Mesodermal cell (in vitro differentiated cells): ENCODE measurements at regions not wholly inside any gene's neighbourhood (a gene's known extent, or its start where the extent isn't known, plus 50 kb on each side); places are given as distances from the start of the nearest gene placed in this dataset.

Experiments
- H3K27ac ChIP-seq: 2 replicates; pipeline ENCODE4 v1.7.0; 2013; ENCODE audit warnings: mild to moderate bottlenecking, low read depth, low read length, moderate library complexity; ENCODE audit not compliant: severe bottlenecking
- H3K36me3 ChIP-seq: 2 replicates; pipeline ENCODE4 v1.7.1; 2013; ENCODE audit warnings: mild to moderate bottlenecking, low read length, moderate library complexity; ENCODE audit not compliant: control insufficient read depth, insufficient read depth
- H3K4me1 ChIP-seq: one replicate; pipeline ENCODE4 v1.7.1; 2013; ENCODE audit warnings: mild to moderate bottlenecking, low read length; ENCODE audit not compliant: insufficient read depth, control insufficient read depth, poor library complexity, severe bottlenecking
- H3K4me3 ChIP-seq: 2 replicates; pipeline ENCODE4 v1.7.0; 2013; ENCODE audit warnings: low read length, control low read depth, mild to moderate bottlenecking; ENCODE audit not compliant: insufficient read depth, poor library complexity, severe bottlenecking; ENCODE audit errors: extremely low read depth
- H3K9me3 ChIP-seq: 2 replicates; pipeline ENCODE4 v1.7.1; 2013; ENCODE audit warnings: mild to moderate bottlenecking, low read length, moderate library complexity; ENCODE audit not compliant: control insufficient read depth
- WGBS, 2 experiments: methylation state at CpG; one replicate each; pipeline ENCODE4 v1.1.5; 2013; ENCODE audit warnings: missing lambda C conversion rate in 2 of 2; ENCODE audit not compliant: insufficient coverage in 2 of 2; 5-methylcytosine and 5-hydroxymethylcytosine counted together

DNA sequence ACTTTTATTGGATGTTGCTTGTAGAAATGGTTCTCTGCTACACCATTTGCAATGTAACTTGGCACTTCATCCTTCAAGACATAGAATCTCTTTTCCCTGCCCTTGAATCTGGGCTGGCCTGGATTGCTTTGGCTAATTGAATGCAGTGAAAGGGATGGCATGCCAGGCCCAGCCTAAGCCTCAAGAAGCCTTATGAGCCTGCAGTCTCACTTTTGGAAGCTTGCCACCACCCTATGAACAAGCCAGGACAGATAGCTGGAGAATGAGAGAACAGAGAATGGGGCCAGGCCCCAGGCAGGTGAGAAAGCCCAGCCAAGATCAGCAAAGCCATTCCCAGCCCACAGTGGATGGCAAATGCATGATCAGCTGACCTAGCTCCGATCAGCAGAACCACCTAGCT, 117.0 kb upstream of the ADRA1D start:
- no peaks in the 10 kb centered on the region for H3K36me3 ChIP-seq
- no peaks in the 10 kb centered on the region for H3K4me1 ChIP-seq
- H3K27ac ChIP-seq = no peak overlapping the region
- no peaks in the 10 kb centered on the region for H3K9me3 ChIP-seq
- 100% methylated on average over 1 of the region's 1 CpG; no CpG with 5 or more reads in 1 of the 2 experiments for WGBS, 2 experiments
- no peak overlapping the region for H3K4me3 ChIP-seq

DNA sequence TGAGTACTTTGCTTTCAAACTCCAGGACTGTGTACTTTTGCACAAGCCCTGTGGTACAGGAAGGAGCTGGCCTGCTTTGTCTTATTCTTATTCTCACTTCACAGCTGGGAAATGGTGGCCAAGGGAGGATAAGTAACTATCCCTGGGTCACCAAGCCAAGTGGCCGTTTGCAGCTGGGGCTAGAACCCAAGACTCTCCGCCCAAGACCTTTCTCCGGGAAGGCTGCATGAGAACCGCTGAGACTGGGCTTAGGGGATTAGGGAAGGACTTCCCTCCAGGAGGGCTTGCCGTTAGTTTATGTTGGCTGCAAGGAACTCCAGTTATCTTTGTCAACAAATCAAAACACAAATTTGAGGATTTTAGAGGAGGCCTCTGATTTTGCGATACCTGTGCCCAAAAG, 109.5 kb upstream of the ADRA1D start:
- no peak overlapping the region for H3K27ac ChIP-seq
- H3K36me3 ChIP-seq = no peaks in the 10 kb centered on the region
- no peaks in the 10 kb centered on the region for H3K9me3 ChIP-seq
- H3K4me1 ChIP-seq = no peaks in the 10 kb centered on the region
- 95 to 96% methylated on average over 3 to 4 of the region's 6 CpGs for WGBS, 2 experiments
- H3K4me3 ChIP-seq = no peak overlapping the region

DNA sequence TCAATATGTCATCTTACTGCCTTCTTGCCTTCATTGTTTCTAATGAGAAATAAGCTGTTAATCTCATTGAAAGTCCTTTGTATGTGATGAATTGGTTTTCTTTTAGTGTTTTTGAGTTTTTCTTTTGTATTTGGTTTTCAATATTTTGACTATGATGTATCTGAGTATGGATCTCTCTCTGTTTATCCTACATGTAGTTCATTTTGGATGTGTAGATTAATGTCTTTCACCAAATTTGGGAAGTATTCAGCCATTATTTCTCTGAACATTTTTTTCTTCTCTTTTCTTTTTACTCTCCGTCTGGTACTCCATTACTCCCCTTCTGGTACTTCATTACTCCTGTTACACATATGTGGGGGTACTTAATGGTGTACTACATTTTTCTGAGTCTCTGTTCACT, 103.3 kb upstream of the ADRA1D start:
- H3K27ac ChIP-seq = no peak overlapping the region
- H3K4me3 ChIP-seq = no peak overlapping the region
- no peaks in the 10 kb centered on the region for H3K9me3 ChIP-seq
- no peaks in the 10 kb centered on the region for H3K36me3 ChIP-seq
- no peaks in the 10 kb centered on the region for H3K4me1 ChIP-seq
- no CpG with 5 or more reads among the region's 1 CpG for WGBS, 2 experiments

DNA sequence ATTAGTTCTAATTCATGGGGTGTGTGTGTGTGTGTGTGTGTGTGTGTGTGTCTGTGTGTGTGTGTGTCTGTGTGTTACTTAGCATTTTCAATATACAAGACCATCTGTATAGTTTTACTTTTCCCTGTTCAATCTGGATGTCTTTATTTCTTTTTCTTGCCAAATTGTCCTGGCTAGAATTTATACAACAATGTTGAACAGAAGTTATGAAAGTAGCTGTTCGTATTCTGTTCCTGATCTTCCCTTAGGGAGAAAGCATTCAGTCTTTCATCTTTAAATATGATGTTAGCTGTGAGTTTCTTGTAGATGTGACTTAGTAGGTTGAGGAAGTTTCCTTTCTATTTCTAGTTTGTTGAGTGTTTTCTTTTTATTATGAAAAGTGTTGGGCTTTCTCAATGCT, 101.0 kb upstream of the ADRA1D start:
- no peaks in the 10 kb centered on the region for H3K36me3 ChIP-seq
- H3K4me1 ChIP-seq = no peaks in the 10 kb centered on the region
- no peaks in the 10 kb centered on the region for H3K9me3 ChIP-seq
- H3K27ac ChIP-seq = no peak overlapping the region
- H3K4me3 ChIP-seq = no peak overlapping the region
- WGBS, 2 experiments = no CpG with 5 or more reads among the region's 1 CpG

DNA sequence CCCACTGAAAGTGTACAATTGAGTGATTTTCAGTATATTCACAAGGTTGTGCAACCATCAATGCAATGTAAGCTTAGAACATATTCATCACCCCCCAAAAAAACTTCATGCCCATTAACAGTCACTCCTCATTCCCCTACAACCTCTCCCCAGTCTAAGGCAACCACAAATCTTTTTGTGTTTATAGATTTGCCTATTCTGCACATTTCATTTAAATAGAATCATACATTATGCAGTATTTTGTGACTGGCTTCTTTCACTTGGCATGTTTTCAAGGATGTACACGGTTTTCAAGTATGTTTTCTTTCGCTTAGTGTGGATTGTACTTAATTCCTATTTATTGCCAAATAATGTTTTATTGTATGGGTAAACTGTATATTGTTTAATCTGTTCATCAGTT, 95.6 kb upstream of the ADRA1D start:
- H3K4me1 ChIP-seq = no peaks in the 10 kb centered on the region
- H3K9me3 ChIP-seq = no peaks in the 10 kb centered on the region
- no peak overlapping the region for H3K27ac ChIP-seq
- WGBS, 2 experiments = no CpG with 5 or more reads among the region's 2 CpGs
- H3K4me3 ChIP-seq = no peak overlapping the region
- no peaks in the 10 kb centered on the region for H3K36me3 ChIP-seq

DNA sequence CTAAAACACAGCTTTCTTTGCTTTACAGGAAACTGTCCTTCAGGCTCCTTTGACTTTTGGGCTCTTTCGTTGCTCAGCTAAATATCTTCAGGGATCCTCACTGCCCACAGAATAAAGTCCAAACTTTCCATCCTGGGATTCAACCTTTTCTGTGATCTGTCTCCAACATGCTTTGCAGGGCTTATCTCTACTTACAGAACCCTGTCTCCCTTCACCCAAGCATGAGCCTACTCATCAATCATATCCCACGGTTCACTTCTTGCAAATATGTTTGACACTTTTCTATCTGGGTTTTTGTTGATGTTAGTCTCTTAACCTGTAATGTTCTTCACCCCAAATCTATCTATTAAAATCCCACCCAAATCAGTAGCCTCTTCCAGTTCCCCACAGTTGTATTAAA, 93.5 kb upstream of the ADRA1D start:
- no peaks in the 10 kb centered on the region for H3K36me3 ChIP-seq
- H3K4me1 ChIP-seq = no peaks in the 10 kb centered on the region
- no peak overlapping the region for H3K4me3 ChIP-seq
- no peak overlapping the region for H3K27ac ChIP-seq
- 54 to 62% methylated on average over 1 of the region's 2 CpGs for WGBS, 2 experiments
- no peaks in the 10 kb centered on the region for H3K9me3 ChIP-seq

DNA sequence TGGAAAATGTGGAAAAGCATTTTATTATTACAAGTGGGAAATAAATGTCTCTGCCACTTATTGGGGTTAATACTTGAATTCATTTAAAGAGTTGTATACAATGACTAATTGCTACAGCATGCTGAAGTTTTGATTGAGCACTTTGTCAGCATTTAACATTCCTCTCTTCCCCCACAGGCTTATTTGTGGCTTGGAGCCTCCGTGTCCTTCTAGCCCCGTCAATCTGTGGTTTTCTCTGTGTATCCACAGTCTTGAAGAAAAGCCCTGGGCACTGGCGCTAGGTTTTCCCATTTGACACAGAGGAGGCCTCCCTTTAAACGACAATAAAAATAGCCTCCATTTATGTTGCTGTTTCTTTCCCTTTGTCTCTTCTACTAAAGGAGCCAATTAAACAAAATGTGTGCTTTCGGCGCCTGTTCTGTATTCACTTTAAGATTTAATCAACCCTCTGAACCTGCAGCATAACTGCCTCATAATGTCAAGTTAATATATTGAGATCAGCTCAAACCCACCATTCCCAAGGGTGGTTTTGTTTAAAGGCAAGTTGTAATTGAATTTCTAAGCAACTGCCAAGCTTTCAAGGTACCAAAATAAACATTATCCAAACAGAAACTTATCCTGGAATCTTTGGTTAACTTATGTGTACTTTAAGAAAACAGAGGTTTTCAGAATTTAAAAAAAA, 92.9 kb upstream of the ADRA1D start:
- 73 to 76% methylated on average over 4 to 6 of the region's 6 CpGs for WGBS, 2 experiments
- H3K4me3 ChIP-seq = no peak overlapping the region
- no peaks in the 10 kb centered on the region for H3K4me1 ChIP-seq
- peak overlapping the region; percentile 13 for H3K27ac ChIP-seq
- no peaks in the 10 kb centered on the region for H3K9me3 ChIP-seq
- no peaks in the 10 kb centered on the region for H3K36me3 ChIP-seq

DNA sequence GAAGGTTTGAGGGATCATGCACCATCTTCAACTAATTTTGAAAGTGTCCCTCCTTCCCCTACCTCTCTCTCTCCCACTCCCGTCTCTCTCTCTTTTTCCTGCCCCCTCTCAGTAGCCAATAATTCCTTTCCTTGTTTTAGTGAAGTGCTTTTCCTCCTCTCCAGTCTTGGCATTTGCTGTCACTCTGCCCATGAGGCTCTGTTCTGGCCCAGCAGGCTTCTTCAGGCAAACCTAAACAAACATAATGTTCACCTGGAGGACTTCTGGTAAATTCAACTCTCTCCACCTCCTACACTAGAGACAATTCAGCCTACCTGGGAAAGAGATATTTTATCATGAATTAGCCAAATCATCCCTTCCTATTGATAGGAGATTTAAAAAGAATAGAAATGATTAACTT, 86.6 kb upstream of the ADRA1D start:
- Histone ChIP-seq H3K36me3 (no peaks in the 10 kb centered on the region), H3K9me3 (no peaks in the 10 kb centered on the region), H3K27ac (no peak overlapping the region), H3K4me3 (no peak overlapping the region), H3K4me1 (no peaks in the 10 kb centered on the region)
- 86 to 100% methylated on average over 1 of the region's 1 CpG for WGBS, 2 experiments

DNA sequence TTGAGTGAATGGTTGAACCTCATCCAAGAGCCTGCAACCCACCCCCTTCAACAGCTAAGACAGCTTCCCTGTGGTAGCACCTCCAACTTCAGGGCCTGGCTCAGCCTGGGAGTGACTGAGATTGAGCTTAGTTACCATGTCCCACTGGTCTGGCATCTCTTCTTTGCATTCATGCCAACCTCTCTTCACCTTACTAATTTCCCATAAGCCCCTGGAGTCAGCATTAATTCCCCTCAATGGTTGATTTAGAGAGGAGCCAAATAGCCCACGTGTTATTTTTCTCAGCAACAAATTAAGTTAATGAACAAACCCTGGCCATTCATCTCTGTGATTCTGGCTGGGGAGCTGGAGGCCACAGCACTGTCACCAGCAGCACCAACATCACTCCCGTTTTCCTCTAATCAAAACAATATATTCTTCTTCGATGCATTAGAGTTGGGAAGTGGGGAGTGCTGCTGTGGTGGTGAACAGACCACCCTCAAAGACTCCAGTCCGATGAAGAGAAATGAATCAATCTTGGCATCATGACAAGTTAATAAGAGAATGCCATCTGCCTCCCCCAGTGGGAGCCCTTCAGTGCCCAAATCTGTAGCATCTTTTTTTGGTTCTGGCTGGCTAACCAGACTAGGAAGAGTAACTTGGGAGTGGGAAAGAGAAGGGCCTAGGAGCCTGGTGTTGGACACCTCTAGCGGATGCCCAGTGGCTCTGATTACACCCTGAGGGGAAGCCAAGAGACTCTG, 83.2 kb upstream of the ADRA1D start:
- no peak overlapping the region for H3K4me3 ChIP-seq
- no peaks in the 10 kb centered on the region for H3K36me3 ChIP-seq
- no peaks in the 10 kb centered on the region for H3K9me3 ChIP-seq
- no peak overlapping the region for H3K27ac ChIP-seq
- H3K4me1 ChIP-seq = no peaks in the 10 kb centered on the region
- WGBS, 2 experiments = 90 to 93% methylated on average over 2 of the region's 5 CpGs

DNA sequence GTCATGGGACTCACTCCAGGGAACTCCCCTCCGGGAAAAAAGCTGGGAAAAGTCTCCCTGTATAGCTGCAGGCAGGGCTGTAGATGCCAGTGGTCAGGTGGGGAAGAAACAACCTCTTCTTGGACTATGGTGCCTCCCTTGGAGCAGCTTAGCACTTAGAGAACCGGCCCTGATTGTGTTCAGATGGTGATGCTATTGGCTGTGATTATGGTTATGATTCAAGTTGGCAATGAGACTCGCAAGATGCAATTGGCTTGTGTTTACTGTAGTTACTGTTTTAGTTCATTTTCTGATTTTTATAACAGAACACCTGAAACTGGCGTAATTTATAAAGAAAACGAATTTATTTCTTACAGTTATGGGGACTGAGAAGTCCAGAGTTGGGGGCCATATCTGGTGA, 80.9 kb upstream of the ADRA1D start:
- 76 to 87% methylated on average over 2 of the region's 5 CpGs for WGBS, 2 experiments
- no peak overlapping the region for H3K4me3 ChIP-seq
- peaks cover 2% of the 10 kb centered on the region for H3K9me3 ChIP-seq
- H3K4me1 ChIP-seq = no peaks in the 10 kb centered on the region
- H3K27ac ChIP-seq = no peak overlapping the region
- H3K36me3 ChIP-seq = no peaks in the 10 kb centered on the region

DNA sequence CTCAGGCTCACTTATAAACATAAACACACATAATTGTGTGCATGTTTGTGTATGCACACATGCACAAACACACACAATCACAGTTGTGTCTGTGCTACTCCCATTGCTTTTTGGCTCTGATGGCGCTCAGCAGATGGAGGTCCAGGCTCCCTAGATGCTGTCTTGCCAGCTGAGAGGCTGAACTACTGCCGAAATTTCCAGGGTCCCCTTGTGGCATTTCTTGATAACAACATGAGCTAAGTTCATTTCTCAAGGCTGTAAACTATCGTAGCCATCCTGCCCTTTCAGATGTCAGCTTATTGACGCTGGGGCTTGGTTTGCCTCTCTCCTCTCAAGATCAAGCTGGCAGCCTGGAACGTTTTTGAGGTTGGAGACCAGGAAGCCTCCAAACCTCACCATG, 80.1 kb upstream of the ADRA1D start:
- Histone ChIP-seq H3K36me3 (no peaks in the 10 kb centered on the region), H3K27ac (no peak overlapping the region), H3K4me1 (no peaks in the 10 kb centered on the region), H3K9me3 (peaks cover 2% of the 10 kb centered on the region), H3K4me3 (no peak overlapping the region)
- WGBS, 2 experiments = 81 to 86% methylated on average over 5 of the region's 5 CpGs
